Middle frontal gyrus (tissue), 1 donor: ENCODE measurements at regions not wholly inside any gene's neighbourhood (a gene's known extent, or its start where the extent isn't known, plus 50 kb on each side); places are given as distances from the start of the nearest gene placed in this dataset.

Experiments
- DNase-seq: peaks from one replicate; pipeline ENCODE4 v3.0.0-alpha.2; 2015; ENCODE audit warnings: low spot score; ENCODE audit errors: extremely low spot score

DNA sequence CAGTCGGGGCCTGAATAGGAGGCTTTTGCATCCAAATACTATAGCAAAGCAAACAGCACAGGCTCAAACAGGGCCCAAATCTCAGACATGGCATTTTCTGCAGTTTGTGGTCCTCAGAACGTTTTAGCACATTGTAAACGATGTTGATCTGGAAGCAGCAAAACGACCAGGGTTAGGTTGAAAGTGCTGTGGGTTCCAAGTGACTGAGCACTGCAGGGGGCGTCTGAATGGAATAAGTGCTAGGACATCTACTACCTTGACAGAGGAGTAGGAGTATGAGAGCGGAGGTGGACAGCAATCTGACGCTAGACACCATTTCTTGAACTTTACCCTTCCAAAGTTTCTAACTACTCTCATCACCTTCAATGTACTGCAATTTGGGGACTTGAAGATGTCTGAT is 214.9 kb downstream of the BARHL2 start:
- no peak for DNase-seq

DNA sequence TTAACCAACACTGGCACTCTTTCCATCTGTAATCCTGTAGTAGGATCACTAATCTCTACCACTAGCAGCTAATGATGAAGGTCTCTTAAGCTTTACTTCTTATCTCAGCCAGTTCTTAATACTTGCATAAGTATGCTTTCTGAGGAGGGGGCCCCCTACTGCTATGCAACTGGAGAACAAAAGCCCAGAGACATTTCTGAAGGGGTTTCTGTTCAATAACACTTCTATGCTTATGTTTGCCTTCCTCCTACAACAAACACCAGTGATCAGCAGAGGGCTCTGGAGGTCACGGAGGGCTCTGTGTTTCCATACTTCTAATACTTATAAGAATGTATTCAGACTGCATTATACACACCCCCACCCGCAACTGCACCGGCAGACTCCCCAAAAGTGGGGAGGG is 215.8 kb downstream of the BARHL2 start:
- no peak for DNase-seq

DNA sequence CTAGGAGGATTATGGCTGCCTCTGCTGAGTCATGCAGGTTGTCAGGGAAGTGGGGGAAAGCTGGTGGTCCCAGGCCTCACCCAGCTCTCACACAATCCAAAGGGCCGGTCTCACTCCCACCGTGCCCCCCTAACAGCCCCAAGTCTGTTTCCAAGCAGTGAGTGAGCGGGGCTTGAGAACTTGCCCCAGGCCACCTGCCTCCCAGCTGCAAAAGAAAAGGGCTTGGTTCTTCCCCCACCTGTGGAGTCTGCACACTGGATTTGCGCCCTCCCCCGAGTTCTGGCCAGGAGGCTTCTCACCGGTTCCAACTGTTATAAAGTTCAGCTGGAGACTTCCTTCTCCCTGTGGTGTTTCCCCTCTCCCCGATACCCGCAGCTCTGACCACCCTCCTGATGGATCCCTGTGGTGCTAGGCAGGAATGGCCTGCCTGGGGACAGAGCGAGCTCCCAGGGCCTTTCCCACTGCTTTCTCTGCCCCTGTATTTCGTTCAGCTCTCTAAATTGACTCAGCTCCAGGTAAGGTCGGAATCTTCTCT is 222.3 kb downstream of the BARHL2 start:
- no peak for DNase-seq

DNA sequence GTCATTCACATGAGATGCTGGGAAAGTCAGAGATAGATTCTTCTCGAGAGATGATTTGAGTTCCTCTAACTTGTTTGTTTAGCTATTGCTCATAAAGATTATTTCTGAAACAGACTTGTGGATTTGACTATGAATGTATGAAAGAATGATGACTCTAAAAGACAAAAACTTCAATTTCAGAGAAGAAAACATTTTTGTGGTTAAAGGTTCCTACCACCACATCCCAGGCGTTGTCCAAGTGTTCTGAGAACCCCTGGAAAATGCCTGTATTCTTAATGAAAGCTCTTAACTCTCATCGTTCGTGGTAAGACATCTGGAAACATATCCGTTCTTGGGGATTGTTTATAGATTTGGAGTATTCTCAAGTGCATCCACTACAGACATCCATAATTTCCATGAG is 228.7 kb downstream of the BARHL2 start:
- no peak for DNase-seq

DNA sequence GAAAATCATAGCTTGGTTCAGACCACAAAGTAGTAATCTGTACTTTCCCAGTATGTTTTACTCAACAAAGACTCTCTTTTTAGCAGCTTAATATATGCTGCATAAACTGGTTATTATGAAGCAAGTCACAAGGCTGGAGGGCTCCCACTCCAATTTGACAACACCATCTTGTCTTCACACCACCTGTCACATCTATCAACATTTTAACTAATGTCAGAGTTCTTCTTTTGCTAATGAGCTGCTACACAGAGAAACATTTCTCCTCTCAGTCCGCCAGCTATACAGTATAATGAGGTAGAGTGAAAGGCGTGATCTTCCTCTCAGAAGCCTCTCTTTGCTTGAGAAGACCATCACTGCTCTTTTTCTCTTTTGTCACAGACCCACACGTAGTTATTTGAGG is 230.1 kb downstream of the BARHL2 start:
- no peak for DNase-seq

DNA sequence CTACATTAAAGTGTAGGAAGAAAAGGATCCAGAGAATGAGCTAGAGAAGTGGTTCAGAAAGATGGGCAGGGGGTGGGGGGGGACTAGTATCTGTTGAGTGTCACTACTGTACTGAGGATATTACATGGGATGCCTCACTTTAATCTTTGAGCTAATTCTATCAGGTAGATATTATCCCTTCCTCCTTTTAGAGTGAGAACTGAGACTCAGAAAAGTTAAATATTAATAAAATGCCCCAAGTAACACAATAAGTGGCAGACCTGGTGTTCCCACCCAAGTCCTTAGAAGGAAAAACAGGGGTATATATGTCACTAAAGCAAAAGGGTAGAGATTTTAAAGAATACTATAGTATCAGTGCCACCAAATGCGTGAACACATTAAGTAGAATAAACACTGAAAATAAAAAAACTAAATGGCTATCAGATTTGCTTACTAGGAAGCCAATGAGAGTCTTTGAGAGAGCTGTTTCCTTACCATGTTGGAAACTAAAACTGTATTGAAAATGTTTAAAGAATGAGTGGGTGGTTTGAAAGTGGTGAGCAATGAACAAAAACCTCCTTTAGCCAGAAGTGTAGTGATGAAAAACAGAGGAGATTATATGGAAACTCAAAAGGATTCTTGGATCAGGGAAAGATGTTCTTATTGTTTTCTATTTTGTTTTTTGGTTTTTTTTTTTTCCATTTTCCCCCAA is 230.8 kb downstream of the BARHL2 start:
- DNase-seq = no peak

DNA sequence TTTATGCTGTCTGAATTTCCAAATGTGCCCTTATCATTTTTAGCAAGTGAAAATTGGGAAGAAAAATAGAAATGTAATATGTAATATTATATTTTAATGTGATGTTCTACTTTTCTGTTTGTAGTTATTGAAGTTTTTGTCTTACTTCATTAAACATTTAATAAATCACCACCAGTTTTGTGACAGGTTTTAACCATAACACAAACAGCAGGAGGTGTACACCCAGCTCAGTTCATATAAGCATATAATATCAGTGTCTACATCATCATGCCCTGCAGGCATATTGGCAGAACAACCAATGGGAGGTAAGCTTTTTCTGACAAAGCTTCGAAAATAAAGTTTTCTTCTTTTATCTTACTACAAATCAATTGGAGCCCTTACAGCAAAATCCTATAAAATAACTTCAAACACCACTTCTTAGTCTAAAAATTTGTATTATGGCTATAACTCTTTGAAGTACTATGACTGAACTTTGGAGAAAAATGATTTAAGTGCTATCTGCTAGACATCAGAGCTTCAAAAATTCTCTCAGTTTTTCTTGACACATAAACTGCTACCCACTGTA is 236.7 kb downstream of the BARHL2 start:
- DNase-seq = no peak

DNA sequence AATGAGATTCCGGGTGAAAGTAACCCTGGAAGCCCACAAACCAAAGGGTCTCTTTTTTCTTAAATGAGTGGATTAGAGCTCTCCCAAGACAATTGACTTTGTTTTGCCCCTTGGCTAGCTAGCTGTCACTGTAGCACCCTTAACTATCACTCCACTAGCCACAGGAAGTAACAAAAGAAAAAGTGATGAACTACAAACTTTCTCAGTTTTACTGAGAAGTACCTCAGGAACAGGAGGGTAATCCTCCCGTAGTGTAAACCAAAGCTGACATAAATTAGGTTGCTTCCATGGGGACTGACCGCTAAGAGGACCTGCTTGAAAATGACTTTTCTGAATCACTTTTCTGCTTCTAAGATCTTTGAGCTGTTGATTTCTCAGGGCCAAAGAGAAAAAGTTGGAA is 240.1 kb downstream of the BARHL2 start:
- no peak for DNase-seq

DNA sequence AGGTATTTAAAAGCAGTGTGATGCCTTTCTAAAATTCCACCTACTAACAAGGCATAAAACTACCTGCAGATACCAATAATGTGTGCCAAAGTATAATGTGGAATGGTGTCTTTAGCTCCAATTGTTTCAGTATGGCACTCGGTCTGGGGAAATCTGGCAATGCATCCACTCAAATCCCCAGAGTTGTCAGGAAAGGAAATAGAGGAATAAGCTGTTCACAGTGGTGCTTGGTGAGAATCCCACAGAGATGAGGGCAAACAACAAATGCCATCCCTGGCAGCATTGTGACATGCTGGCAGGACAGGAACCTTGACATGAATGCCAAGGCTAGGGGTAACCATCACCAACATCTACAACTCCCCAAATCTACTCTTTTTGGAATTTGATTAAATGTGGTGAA is 240.7 kb downstream of the BARHL2 start:
- DNase-seq = no peak

DNA sequence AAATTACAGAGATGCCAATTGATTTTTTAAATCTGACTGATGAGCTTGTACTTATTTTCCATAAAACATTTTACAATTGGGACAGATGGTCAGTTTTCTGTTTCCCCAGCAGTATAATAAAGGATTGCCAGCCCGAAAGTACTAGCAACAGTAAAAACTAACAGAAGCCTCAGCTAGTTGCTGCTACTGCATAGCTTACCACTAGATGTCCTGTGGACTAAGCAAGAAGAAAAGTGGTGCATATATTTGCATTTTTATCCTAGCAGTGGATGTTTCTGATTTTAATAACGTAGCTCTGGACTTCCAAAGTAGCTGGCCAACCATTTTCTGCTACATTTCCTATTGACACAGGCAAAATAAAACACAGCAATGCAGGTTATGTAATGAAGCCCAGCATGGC is 241.5 kb downstream of the BARHL2 start:
- no peak for DNase-seq

DNA sequence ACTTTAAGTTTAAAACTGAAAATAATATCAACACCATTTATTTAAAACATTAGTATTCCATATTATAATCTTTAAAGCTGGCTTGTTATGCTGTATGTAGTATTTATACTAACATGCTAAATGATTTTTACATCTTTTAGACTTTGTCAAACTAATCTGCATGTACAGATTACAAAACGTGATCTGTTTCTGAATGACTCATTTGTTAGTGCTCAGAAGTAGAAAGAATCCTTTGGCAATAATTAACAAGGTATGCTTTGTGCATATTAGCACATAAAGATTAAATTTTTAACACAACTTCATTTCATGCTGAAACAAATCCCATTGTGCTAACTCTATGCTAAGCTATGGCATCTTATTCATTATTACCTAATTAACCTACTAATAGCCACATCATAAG is 242.4 kb downstream of the BARHL2 start:
- DNase-seq = no peak

DNA sequence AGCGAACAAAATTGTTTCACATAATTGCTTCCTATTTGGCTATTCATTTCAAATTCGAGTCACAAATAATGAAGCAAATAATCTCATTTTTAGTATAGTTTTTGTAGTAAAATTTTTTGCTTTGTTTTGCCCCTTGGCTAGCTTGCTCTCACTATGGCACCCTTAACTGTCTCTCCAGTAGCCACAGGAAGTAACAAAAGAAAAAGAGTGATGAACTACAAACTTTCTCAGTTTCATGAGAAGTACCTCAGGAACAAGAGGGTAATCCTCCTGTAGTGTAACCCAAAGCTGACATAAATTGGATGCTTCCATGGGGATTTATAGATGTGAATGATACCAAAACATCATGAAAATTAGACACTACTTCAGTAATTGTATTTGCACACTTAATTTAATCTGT is 242.9 kb downstream of the BARHL2 start:
- no peak for DNase-seq

DNA sequence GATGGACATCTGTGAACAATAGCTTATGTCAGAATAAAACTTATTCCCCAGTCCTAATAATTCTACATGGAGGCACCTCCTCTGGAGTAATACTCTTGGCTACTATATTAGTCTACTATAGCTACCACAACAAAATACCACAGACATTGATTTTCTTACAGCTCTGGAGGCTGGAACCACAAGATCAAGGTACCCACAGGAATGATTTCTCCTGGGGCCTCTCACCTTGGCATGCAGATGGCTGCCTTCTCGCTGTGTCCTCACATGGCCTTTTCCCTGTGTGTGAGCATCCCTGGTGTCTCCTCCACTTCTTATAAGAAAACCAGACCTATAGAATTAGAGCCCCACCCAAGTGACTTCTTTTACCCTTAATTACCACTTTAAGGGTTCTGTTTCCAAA is 244.3 kb downstream of the BARHL2 start:
- DNase-seq = no peak

DNA sequence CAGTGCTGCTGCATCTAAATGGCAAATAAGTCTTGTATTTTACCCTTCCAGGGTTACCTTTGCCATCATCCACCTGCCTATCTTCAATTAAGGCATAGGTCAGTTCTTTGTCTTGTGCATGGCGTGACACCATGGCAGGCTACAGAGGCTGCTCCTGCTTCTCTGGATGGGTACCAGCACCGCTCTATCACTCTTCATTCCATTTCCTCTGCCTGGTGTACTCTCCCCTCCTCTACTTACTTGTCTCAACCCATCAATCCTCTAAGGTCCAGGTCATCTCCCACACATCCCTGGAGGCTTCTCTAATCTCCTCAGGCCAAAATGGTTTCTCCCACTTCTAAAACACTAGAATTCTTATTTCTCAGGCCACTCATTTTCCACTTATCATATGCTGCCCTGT is 257.5 kb downstream of the BARHL2 start:
- DNase-seq = no peak

DNA sequence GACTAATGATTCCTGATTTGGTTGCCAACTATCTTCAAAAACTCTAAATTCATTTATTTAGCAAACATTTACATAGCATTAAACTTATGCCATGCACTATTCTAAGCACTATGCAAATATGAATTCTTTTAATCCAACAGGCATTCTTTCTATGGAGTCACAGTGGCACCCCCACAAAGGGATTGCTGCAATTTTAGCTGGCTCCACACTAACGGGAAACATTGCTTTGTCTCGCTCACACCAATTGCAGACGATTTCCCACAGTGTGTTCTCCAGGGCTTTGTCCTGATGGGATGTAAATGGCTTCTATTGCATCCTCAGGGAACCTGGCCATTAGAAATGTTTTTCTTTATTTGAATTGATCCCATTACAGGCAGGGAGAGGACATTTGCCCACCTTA is 259.1 kb downstream of the BARHL2 start:
- no peak for DNase-seq

DNA sequence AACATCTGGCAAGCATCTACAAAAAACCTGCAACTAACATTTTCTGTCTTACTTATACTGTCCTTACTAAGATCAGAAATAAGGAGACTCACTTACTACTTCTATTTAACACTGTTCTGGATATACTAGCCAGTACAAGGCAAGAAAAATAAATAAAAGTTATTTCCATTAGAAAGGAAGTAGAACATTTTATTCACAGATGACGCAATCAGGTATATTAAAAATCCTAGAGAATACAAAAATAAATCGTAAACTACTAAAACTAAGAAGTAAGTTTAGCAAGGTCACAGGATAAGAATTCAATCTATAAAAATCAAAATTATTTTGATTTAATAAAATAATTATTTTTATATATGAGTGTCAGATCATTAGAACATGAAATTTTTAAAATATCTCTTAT is 264.6 kb downstream of the BARHL2 start:
- no peak for DNase-seq

DNA sequence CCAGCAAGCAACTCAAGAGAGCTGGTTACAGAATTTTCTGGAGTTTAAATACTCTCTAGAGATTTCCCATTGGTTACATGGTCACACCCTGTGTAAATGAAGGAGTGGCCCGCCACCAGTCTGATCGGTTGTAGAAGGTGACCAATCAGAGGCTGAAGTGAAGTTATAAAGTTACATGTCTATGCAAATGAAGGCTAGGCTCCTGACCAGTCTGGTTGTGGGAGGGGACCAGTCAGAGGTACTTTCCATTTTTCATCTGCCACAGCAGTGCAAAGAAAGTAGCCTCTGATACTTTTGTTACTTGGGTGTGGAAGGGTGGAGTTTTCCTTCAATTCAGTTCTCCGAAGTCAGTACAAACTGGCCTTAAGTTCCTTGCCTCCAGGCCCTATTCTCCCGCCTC is 273.7 kb downstream of the BARHL2 start:
- no peak for DNase-seq

DNA sequence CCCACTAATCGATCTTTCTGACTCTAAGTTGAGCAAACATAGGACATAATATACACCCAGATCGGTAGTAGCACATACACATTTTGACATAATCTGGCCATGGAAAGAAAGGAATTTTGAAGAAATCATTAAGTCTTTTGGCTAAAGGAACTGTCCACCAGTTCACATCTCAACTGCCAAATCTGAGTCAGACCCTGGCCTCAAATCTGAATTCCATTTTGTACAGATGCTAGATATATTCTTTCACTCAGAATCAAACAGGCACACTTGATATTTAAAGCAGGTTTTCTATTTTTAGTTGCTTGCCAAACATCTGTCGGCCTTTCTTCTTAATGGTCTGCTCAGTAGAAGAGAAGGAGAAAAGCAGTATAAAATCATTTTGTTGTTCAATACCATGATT is 281.8 kb downstream of the BARHL2 start:
- DNase-seq = no peak

DNA sequence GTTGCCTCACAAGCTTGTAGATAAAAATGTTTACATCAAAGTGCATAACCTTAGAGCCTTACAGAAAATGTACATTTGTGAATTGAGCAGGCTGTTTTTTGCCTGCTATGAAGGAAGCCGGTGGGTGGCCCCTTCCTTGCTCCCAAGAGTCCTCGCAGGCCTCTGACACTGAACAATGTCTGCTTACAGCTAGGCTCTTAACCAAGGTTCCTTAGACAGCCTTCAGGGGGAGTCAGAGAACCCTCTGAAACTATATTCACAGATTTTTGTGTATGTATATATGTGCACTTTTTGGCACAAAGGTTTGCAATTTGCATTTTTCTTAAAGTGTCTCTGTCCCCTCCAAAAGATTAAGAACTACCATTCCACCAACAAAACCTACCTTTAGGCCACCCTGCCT is 282.6 kb downstream of the BARHL2 start:
- DNase-seq = no peak

DNA sequence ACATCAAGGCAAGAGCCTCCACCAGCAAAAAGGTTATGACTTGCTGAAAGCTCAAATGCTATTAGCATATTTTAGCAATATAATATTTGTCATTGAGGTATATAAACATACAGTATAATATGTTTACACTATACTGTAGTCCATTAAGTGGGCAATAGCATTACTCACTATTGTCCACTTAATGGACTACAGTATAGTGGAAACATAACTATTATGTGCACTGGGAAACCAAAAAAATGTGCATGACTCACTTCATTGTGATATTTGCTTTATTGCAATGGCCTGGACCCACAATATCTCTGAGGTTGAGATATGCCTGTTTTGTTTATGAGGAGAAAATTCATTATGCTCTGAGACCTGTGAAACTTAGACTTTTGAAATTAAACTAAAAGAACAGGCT is 300.0 kb downstream of the BARHL2 start:
- no peak for DNase-seq

DNA sequence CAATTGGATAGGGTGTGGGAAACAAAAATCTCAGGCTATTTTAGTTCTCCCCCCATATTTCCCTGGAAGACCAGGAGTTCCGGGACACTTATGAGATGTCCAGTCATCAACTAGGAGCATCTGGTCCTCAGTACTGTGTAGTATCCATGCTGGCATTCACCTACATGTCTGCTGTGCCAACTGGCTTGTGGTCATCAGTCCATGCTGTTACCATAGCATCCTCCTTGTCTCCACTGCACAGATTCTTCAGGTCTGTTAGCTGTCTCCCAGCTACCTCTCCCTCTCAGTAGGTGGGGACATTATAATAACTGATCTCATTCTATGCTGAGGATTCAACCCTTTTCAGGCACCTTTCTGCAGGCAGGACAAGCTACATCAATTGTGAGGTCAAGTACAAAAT is 302.9 kb downstream of the BARHL2 start:
- DNase-seq = no peak

DNA sequence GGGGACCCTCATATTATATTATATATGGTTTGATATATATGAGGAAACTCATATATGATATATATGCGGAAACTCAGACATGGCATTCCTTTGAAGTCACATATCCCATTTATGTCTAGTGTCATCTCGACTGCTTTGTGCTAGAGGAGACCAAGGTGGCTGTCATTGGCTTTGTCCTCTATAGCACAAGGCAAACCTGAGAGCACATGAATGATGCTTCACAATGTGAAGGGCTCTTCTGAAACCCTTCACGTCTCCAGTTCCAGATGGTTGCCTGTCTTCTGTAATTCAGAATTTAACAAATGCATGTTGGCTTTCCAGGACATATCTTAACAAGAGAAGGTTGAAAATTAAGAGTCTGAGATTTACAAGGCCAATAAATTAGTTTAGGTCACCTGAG is 303.6 kb downstream of the BARHL2 start:
- no peak for DNase-seq

DNA sequence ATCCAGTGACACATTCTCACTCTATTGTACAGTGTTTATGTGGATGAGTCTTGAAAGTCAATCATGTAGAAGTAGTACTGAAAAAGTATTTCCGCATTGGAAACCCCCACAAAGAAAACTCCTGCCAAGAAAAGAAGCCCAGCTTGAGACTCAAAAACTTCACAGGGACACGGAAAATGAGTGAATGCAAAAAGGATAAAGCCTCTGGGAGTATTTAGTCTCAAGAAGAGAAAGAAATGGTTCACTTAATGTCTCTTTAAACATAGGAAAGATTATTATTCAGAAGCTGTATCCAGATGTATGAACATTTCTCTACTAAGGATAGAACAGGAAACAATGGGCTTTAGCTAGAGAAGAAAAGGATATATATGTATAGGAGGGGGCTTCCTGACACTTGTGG is 304.5 kb downstream of the BARHL2 start:
- DNase-seq = no peak
